ENCODE measurements at regions not wholly inside any gene's neighbourhood (a gene's known extent, or its start where the extent isn't known, plus 50 kb on each side); places are given as distances from the start of the nearest gene placed in this dataset.
A peak's percentile ranks its signal among the peaks of the same experiment; 100 is the strongest.

GRCh38 chr6:122285292-122285913, 114.0 kb upstream of the HSF2 start (continued):
- TF ChIP-seq SALL2 (tag by site-specific recombination; IDR thresholded peaks at IDR 0.05; ENCODE audit: borderline replicate concordance) (no peak), OVOL3 (tag by site-specific recombination; IDR thresholded peaks at IDR 0.05) (no peak), ZNF18 (tag by site-specific recombination; IDR thresholded peaks at IDR 0.05) (no peak), ZNF610 (tag by site-specific recombination; IDR thresholded peaks at IDR 0.05; ENCODE audit: borderline replicate concordance) (no peak), ZNF175 (tag by site-specific recombination; IDR thresholded peaks at IDR 0.05) (no peak)

- Histone ChIP-seq H3K27ac (ENCODE audit: extremely low read depth, low read depth, low read length) (no peak overlapping the region), H3K36me3 (ENCODE audit: control insufficient read depth in 2 of 2, insufficient read depth in 1 of 2, low read length in 2 of 2) (no peaks in the 10 kb centered on the region), H3K4me3 (ENCODE audit: low read depth, low read length) (no peak overlapping the region), H3K4me1 (ENCODE audit: control insufficient read depth, insufficient read depth, low read length) (no peaks in the 10 kb centered on the region), H3K9me3 (ENCODE audit: control insufficient read depth, insufficient read depth, low read depth, low read length) (no peaks in the 10 kb centered on the region)
- CTCF ChIA-PET, result interaction anchor here (0.6 to 0.9 kb wide), 2 partner anchors 552 to 553 kb away, joined by 3 read pairs; no protein-coding TSS in a partner anchor
- TF ChIP-seq ZNF146 (tag by site-specific recombination; IDR thresholded peaks at IDR 0.05) (no peak), ZNF585B (tag by site-specific recombination; IDR thresholded peaks at IDR 0.05) (no peak), ZNF600 (tag by site-specific recombination; IDR thresholded peaks at IDR 0.05) (no peak), GLIS2 (tag by site-specific recombination; IDR thresholded peaks at IDR 0.05) (no peak), ZFHX2 (tag by site-specific recombination; conservative IDR thresholded peaks at IDR 0.05) (no peak), ZNF155 (tag by site-specific recombination; IDR thresholded peaks at IDR 0.05) (no peak), ZBTB6 (tag by site-specific recombination; IDR thresholded peaks at IDR 0.05) (no peak), ZSCAN5A (tag by site-specific recombination; IDR thresholded peaks at IDR 0.05) (no peak), TCF7L2 (IDR thresholded peaks at IDR 0.05; ENCODE audit: borderline replicate concordance, low read depth, low read length) (no peak), MEIS1 (CRISPR knock-in tag; IDR thresholded peaks at IDR 0.05; ENCODE audit: borderline replicate concordance) (no peak), ZNF138 (tag by site-specific recombination; IDR thresholded peaks at IDR 0.05; ENCODE audit: borderline replicate concordance) (no peak), ZEB2 (tag by site-specific recombination; IDR thresholded peaks at IDR 0.05) (no peak), ZNF580 (tag by site-specific recombination; IDR thresholded peaks at IDR 0.05) (no peak)
- POLR2A ChIA-PET, result no interaction called here
Observed at GRCh38 chr6:122286512-122286911, 112.9 kb upstream of the HSF2 start.

- no peak overlapping the region for H3K27ac ChIP-seq (ENCODE audit: extremely low read depth, low read depth, low read length)
- CTCF ChIA-PET, result interaction anchor here (0.7 to 1.5 kb wide), 6 partner anchors 9 to 430 kb away, joined by 3 to 6 read pairs (median 4); no protein-coding TSS in a partner anchor
- no peaks in the 10 kb centered on the region for H3K9me3 ChIP-seq (ENCODE audit: control insufficient read depth, insufficient read depth, low read depth, low read length)
- H3K4me3 ChIP-seq (ENCODE audit: low read depth, low read length), result no peak overlapping the region
- POLR2A ChIA-PET, result no interaction called here
- no peaks in the 10 kb centered on the region for H3K36me3 ChIP-seq (ENCODE audit: control insufficient read depth in 2 of 2, insufficient read depth in 1 of 2, low read length in 2 of 2)
- no peaks in the 10 kb centered on the region for H3K4me1 ChIP-seq (ENCODE audit: control insufficient read depth, insufficient read depth, low read length)
- TF ChIP-seq ZNF140 (tag by site-specific recombination; IDR thresholded peaks at IDR 0.05) (no peak), ZBTB1 (tag by site-specific recombination; IDR thresholded peaks at IDR 0.05) (no peak), ZEB2 (tag by site-specific recombination; IDR thresholded peaks at IDR 0.05) (no peak), ZNF677 (tag by site-specific recombination; IDR thresholded peaks at IDR 0.05) (no peak), ZNF488 (tag by site-specific recombination; IDR thresholded peaks at IDR 0.05) (no peak), CTCF (tag by site-specific recombination; IDR thresholded peaks at IDR 0.05) (peak; percentile 29; the same call in 1 of the 2 replicates), ZNF561 (tag by site-specific recombination; IDR thresholded peaks at IDR 0.05; ENCODE audit: borderline replicate concordance) (no peak), SP3 (tag by site-specific recombination; IDR thresholded peaks at IDR 0.05) (no peak)
Observed at GRCh38 chr6:122289762-122290539, 109.5 kb upstream of the HSF2 start.
